ENCODE measurements at regions not wholly inside any gene's neighbourhood (a gene's known extent, or its start where the extent isn't known, plus 50 kb on each side); places are given as distances from the start of the nearest gene placed in this dataset.

- TF ChIP-seq REST (IDR thresholded peaks at IDR 0.05) = no peak
- TF ChIP-seq CTCF (IDR thresholded peaks at IDR 0.05; ENCODE audit: low read depth, low read length, missing input control) = no peak
- no peak for TF ChIP-seq NR2F2 (IDR thresholded peaks at IDR 0.05)
- TF ChIP-seq RAD21 (IDR thresholded peaks at IDR 0.05) = no peak
- no peak for TF ChIP-seq TAF1 (conservative IDR thresholded peaks at IDR 0.05)
Observed at GRCh38 chr6:101259505-101259904, 134.0 kb upstream of the GRIK2 start.
